GM10266 (cell line): ENCODE measurements at regions not wholly inside any gene's neighbourhood (a gene's known extent, or its start where the extent isn't known, plus 50 kb on each side); places are given as distances from the start of the nearest gene placed in this dataset.

ENCODE experiments used
- DNase-seq: peaks from one replicate; pipeline ENCODE4 v3.0.0; 2012; ENCODE audit errors: extremely low spot score
- CTCF ChIP-seq: IDR thresholded peaks from 2 replicates; pipeline ENCODE4 v1.5.1; 2012; ENCODE audit warnings: mild to moderate bottlenecking, low read depth; ENCODE audit not compliant: control insufficient read depth, insufficient read depth; ENCODE audit errors: missing control alignments

- TF ChIP-seq CTCF: peak; percentile 26
- no peak for DNase-seq
Observed at GRCh38 chr2:35343135-35343534, 1012.4 kb upstream of the CRIM1 start.

GRCh38 chr2:35339211-35339610 is 1016.4 kb upstream of the CRIM1 start:
- no peak for TF ChIP-seq CTCF

GRCh38 chr2:35337922-35338321 is 1017.7 kb upstream of the CRIM1 start:
- no peak for DNase-seq
- no peak for TF ChIP-seq CTCF

More at GRCh38 chr2:35339211-35339610, 1016.4 kb upstream of the CRIM1 start:
- no peak for DNase-seq

- no peak for TF ChIP-seq CTCF
- DNase-seq: no peak
Observed at GRCh38 chr2:35314049-35314448, 1041.5 kb upstream of the CRIM1 start.

GRCh38 chr2:35301369-35301768 is 1054.2 kb upstream of the CRIM1 start:
- no peak for TF ChIP-seq CTCF
- no peak for DNase-seq

GRCh38 chr2:35298493-35298892 is 1057.1 kb upstream of the CRIM1 start:
- TF ChIP-seq CTCF: no peak
- no peak for DNase-seq

GRCh38 chr2:35297403-35297802 is 1058.2 kb upstream of the CRIM1 start:
- no peak for DNase-seq
- TF ChIP-seq CTCF: no peak
